Smooth muscle cell (in vitro differentiated cells): ENCODE measurements at regions not wholly inside any gene's neighbourhood (a gene's known extent, or its start where the extent isn't known, plus 50 kb on each side); places are given as distances from the start of the nearest gene placed in this dataset.

Experiments used
- DNase-seq: peaks from one replicate; lab custom pipeline; 2025; ENCODE audit not compliant: unreplicated experiment; lab: John Stamatoyannopoulos, UW
- H2AFZ ChIP-seq: fragments of 200-600 bp; sonication (generic); 2 replicates; pipeline ENCODE4 v1.6.0; 2016; ENCODE audit warnings: antibody characterized with exemption, low read depth, mild to moderate bottlenecking
- H3F3A ChIP-seq: fragments of 200-600 bp; sonication (generic); 2 replicates; pipeline ENCODE4 v1.6.0; 2017; ENCODE audit warnings: antibody characterized with exemption, low read depth
- H3K27ac ChIP-seq: fragments of 200-600 bp; sonication (generic); 2 replicates; pipeline ENCODE4 v1.5.1; 2016; ENCODE audit warnings: low read depth, mild to moderate bottlenecking
- H3K27me3 ChIP-seq: fragments of 200-600 bp; sonication (generic); 2 replicates; pipeline ENCODE4 v1.6.1; 2016; ENCODE audit warnings: low read depth, mild to moderate bottlenecking
- H3K36me3 ChIP-seq: fragments of 200-600 bp; sonication (generic); 2 replicates; pipeline ENCODE4 v1.5.1; 2016; ENCODE audit warnings: low read depth
- H3K4me1 ChIP-seq: fragments of 200-600 bp; sonication (generic); 2 replicates; pipeline ENCODE4 v1.5.1; 2016; ENCODE audit warnings: low read depth
- H3K4me2 ChIP-seq: fragments of 200-600 bp; sonication (generic); 2 replicates; pipeline ENCODE4 v1.6.0; 2016; ENCODE audit warnings: mild to moderate bottlenecking
- H3K4me3 ChIP-seq: fragments of 200-600 bp; sonication (generic); 2 replicates; pipeline ENCODE4 v1.5.1; 2016; ENCODE audit warnings: mild to moderate bottlenecking
- H3K79me2 ChIP-seq: fragments of 200-600 bp; sonication (generic); 2 replicates; pipeline ENCODE4 v1.6.0; 2016; ENCODE audit warnings: low read depth, mild to moderate bottlenecking
- H3K9ac ChIP-seq: fragments of 200-600 bp; sonication (generic); 2 replicates; pipeline ENCODE4 v1.6.0; 2016; ENCODE audit warnings: low read depth
- H3K9me3 ChIP-seq: fragments of 200-600 bp; sonication (generic); replicated peaks from 2 replicates; pipeline ENCODE4 v1.5.1; 2016; ENCODE audit warnings: low read depth
- H4K20me1 ChIP-seq: fragments of 200-600 bp; sonication (generic); 2 replicates; pipeline ENCODE4 v1.6.0; 2016; ENCODE audit warnings: low read depth
- CTCF ChIP-seq: fragments of 200-600 bp; sonication (generic); IDR thresholded peaks from 2 replicates; pipeline ENCODE4 v1.5.1; 2017; ENCODE audit warnings: borderline replicate concordance, mild to moderate bottlenecking, antibody characterized with exemption; ENCODE audit not compliant: insufficient read depth, poor library complexity, severe bottlenecking
- WGBS: methylation state at CpG from one replicate; pipeline ENCODE4 v1.1.7; 2016; ENCODE audit warnings: low lambda C conversion rate; 5-methylcytosine and 5-hydroxymethylcytosine counted together

DNA sequence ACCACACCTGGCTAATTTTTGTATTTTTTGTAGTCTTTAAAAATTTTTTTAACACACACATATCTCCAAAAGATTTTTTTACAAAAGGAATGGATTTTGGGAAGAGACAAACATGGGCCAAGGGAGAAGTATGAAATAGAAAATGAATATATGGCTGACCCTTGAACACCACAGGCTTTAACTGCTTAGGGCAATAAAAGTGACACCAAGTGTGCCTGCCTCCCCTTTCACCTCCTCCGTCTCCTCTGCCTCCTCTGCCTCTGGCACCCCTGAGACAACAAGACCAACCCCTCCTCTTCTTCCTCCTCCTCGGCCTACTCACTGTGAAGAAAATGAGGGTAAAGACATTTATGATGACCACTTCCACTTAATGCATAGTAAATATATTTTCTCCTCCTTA, 483.9 kb downstream of the KDM4C start:
- H3K27me3 ChIP-seq, result peaks cover 13% of the 10 kb centered on the region
- H3K4me2 ChIP-seq, result no peak overlapping the region
- H3K4me3 ChIP-seq, result no peak overlapping the region
- no peak overlapping the region for H3K9ac ChIP-seq
- 86% methylated on average over 2 of the region's 2 CpGs for WGBS
- no peaks in the 10 kb centered on the region for H3K36me3 ChIP-seq
- no peaks in the 10 kb centered on the region for H3F3A ChIP-seq
- TF ChIP-seq CTCF, result no peak
- H4K20me1 ChIP-seq, result no peaks in the 10 kb centered on the region
- H3K79me2 ChIP-seq, result no peaks in the 10 kb centered on the region
- no peaks in the 10 kb centered on the region for H3K9me3 ChIP-seq
- H3K4me1 ChIP-seq, result no peaks in the 10 kb centered on the region
- no peak overlapping the region for H2AFZ ChIP-seq
- no peak for DNase-seq
- H3K27ac ChIP-seq, result no peak overlapping the region

DNA sequence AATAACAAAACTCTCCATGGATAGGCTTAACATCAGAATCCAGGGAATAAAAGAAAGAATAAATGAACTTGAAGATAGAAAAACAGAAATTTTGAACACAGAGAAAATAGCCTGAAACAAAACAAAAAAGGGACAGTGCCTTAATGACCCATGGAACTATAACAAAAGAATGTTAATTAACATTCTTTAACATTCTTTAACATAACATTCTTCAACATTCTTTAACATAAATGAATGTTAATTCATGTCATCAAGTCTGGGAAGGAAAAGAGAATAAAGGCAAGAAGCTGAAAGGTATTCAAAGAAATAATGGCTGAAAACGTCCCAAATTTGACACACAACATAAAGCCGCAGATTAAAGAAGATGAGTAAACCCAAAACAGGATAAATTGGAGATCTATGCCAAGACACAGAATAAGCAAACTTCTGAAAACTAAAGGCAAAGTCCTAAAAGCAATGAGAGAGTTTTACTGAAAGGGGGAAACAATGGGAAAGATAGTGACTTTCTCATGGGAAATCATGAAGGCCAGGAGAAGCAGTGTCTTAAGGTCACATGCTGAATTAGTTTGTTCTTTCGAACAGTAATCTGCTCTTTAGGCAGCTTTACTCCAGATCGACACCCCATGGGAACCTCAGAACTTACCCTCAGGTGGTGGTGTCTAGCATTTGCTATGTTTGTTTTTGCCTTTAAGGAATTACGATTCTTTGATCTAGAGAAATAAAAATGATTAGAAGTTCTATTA, 483.0 kb downstream of the KDM4C start:
- Histone ChIP-seq H3K79me2 (no peaks in the 10 kb centered on the region), H3F3A (peaks cover 5% of the 10 kb centered on the region), H3K27me3 (peaks cover 11% of the 10 kb centered on the region), H3K4me2 (no peak overlapping the region), H3K4me3 (no peak overlapping the region), H3K27ac (no peak overlapping the region), H2AFZ (no peak overlapping the region), H3K9me3 (no peaks in the 10 kb centered on the region), H3K9ac (no peak overlapping the region), H3K4me1 (no peaks in the 10 kb centered on the region), H4K20me1 (no peaks in the 10 kb centered on the region), H3K36me3 (no peaks in the 10 kb centered on the region)
- no peak for TF ChIP-seq CTCF
- 68% methylated on average over 5 of the region's 5 CpGs for WGBS
- no peak for DNase-seq

GRCh38 chr9:7239708-7240107, 481.9 kb downstream of the KDM4C start:
- no peaks in the 10 kb centered on the region for H4K20me1 ChIP-seq
- WGBS, result 58% methylated on average over 2 of the region's 2 CpGs
- H3F3A ChIP-seq, result peaks cover 5% of the 10 kb centered on the region
- no peak for TF ChIP-seq CTCF
- H3K79me2 ChIP-seq, result no peaks in the 10 kb centered on the region
- H3K9me3 ChIP-seq, result no peaks in the 10 kb centered on the region
- peaks cover under 1% of the 10 kb centered on the region for H3K27me3 ChIP-seq
- no peak overlapping the region for H3K4me3 ChIP-seq
- no peak overlapping the region for H3K4me2 ChIP-seq
- H3K36me3 ChIP-seq, result no peaks in the 10 kb centered on the region
- no peaks in the 10 kb centered on the region for H3K4me1 ChIP-seq
- no peak overlapping the region for H2AFZ ChIP-seq
- no peak for DNase-seq
- H3K9ac ChIP-seq, result no peak overlapping the region
- H3K27ac ChIP-seq, result no peak overlapping the region

DNA sequence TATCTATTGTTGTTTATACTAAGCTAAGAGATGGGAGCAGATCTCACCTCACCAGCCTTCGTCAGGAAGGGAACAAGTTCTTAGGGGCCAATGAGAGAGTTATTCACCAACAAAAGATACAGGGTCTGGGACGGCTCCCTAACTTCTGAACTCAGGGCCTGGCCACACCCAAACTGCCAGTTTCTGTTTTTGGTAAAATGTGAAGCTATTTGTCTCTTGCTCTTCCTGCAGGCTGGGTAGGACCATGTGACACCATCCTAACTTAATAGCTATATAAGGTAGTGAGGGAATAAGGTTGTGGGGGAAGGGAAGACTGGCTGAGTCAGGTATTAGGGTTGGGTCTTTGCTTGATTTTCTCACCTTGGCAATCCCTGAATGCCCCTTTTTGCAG, 480.5 kb downstream of the KDM4C start:
- Histone ChIP-seq H3K79me2 (no peaks in the 10 kb centered on the region), H3K9me3 (no peaks in the 10 kb centered on the region), H4K20me1 (no peaks in the 10 kb centered on the region), H2AFZ (no peak overlapping the region), H3K27ac (no peak overlapping the region), H3K4me2 (no peak overlapping the region), H3F3A (peaks cover 5% of the 10 kb centered on the region), H3K36me3 (no peaks in the 10 kb centered on the region), H3K9ac (no peak overlapping the region), H3K4me3 (no peak overlapping the region), H3K4me1 (no peaks in the 10 kb centered on the region), H3K27me3 (no peaks in the 10 kb centered on the region)
- DNase-seq, result no peak
- TF ChIP-seq CTCF, result no peak
- 70% methylated on average over 2 of the region's 2 CpGs for whole genome bisulfite sequencing
